GM18520 (cell line): ENCODE measurements at regions not wholly inside any gene's neighbourhood (a gene's known extent, or its start where the extent isn't known, plus 50 kb on each side); places are given as distances from the start of the nearest gene placed in this dataset.
"Not testable (repeated sequence)": the region's sequence is repeated elsewhere in the genome, so short reads cannot be mapped to it uniquely, and the experiment has no call there.

Experiments used
- ATAC-seq: cut with Tn5 transposase; IDR thresholded peaks from one replicate; pipeline ENCODE4 v1.9.1; 2021; ENCODE audit not compliant: unreplicated experiment

DNA sequence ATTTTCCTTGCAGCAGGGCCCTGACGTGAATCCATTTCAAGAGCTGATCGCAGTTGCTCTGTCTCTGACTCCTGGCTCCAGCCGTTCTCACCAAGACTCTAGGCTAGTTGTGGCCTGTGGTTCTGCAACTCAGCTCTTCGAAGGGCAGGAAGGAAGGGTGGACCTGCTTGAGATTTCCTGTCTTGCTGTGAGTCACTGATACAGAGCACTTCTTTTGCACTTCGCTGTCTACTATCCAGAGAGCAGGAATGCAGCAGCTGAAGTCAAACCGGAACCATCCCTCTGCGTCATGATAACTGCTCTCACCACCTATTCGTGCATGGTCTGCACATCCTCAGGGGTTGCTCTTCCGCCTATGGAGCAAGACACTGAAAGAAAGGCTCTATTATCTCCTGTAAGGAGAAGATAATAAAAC, 59.7 kb downstream of the RAP2B start:
- ATAC-seq, result peak; percentile 83

GRCh38 chr3:153226877-153227276, 64.9 kb downstream of the RAP2B start:
- not testable (repeated sequence) for ATAC-seq

DNA sequence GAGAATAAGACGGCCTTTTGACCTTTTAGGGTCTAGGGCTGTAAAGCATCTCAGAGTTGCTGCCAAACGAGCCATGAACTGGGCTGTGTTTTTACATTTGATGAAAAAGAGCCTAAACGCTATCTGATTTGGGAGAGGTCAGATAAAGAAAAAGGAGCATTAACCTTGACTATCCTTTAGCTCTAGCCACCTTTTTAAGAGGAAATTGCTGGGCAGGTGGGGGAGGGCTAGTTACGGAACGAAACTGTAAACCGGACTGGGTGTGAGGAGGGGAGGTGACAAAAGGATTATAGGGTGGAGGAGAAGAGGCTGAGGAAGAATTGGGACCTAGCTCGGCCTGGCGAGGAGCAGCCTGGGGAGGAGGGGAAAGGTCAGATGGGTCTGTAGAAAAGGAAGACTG, 68.4 kb downstream of the RAP2B start:
- ATAC-seq, result not testable (repeated sequence)

DNA sequence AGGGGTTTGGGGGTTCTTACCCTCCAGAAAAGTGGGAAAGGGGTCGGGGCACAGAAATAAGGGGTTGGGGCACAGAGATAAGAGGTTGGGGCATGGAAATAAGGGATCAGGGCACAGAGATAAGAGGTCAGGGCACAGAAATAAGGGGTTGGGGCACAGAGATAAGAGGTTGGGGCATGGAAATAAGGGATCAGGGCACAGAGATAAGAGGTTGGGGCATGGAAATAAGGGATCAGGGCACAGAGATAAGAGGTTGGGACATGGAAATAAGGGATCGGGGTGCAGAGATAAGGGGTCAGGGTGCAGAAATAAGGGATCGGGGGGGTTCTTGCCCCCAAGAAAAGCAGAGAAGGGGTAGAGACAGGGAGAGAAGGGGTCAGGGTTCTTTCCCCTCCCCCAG, 69.2 kb downstream of the RAP2B start:
- not testable (repeated sequence) for ATAC-seq

- not testable (repeated sequence) for ATAC-seq
Measured at GRCh38 chr3:153232050-153232752, 70.2 kb downstream of the RAP2B start.

GRCh38 chr3:153232851-153233271, 70.8 kb downstream of the RAP2B start:
- ATAC-seq, result no peak

DNA sequence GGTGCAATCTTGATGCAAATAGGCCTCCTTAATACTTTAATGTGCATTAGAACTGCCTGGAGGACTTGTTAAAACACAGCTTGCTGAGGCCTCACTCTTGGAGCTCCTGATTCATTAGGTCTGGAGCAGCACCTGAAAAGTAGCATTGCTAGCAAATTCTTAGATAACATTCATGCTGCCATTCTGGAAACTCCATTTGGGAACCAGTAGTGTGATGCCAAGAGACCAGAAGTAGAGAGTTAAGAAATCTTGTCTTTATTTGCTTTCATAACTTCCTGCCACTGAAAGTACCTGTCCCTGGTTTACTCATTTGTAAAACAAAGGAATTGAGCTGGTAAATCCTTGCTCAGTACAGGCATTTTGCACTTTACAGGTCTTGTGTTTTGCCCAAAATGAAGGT, 72.0 kb downstream of the RAP2B start:
- no peak for ATAC-seq

DNA sequence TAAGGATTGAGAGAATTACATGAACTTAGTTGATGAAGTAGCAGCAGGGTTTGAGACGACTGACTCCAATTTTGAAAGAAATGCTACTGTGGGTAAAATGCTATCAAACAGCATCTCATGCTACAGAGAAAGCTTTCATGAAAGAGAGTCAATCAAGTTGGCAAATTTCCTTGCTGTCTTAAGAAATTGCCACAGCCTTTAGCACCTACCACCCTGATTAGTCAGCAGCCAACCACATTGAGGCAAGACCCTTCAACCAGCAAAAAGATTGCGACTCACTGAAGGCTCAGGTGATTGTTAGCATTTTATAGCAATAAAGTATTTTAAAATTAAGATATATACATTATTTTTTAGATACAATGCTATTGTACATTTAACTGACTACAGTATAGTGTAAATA, 80.9 kb downstream of the RAP2B start:
- ATAC-seq, result no peak

DNA sequence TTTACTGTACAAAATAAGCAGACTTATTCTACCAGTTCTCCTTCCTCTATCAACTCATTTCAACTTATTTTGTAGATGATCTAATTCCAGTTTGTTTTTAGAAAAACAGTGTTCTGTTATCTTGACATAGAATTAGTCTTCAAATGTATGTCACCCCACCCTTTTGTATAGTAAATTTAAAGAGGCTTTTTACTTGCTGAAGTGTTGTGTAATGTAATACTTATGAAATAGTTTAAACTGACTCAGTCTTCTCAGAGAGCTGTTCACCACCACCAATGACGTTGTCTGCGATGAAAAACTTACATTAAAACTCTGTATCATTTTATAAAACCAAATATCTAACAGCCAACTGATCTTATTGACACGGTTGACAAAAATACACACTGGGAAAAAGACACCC, 82.9 kb downstream of the RAP2B start:
- no peak for ATAC-seq

DNA sequence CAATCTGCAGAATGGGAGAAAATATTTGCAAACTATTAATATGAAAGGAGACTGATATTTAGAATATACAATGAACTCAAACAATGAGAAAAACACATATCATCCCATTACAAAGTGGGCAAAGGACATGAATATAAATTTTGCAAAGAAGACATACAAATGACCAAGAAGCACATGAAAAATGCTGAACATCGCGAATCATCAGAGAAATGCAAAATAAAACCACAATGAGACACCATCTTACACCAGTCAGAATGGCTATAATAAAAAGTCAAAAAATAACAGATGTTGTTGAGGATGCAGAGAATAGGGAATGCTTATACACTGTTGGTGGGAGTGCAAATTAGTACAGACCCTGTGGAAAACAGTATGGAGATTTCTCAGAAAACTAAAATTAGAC, 83.6 kb downstream of the RAP2B start:
- ATAC-seq, result no peak

GRCh38 chr3:153246331-153246730, 84.3 kb downstream of the RAP2B start:
- ATAC-seq, result no peak

GRCh38 chr3:153246806-153247205, 84.8 kb downstream of the RAP2B start:
- no peak for ATAC-seq

DNA sequence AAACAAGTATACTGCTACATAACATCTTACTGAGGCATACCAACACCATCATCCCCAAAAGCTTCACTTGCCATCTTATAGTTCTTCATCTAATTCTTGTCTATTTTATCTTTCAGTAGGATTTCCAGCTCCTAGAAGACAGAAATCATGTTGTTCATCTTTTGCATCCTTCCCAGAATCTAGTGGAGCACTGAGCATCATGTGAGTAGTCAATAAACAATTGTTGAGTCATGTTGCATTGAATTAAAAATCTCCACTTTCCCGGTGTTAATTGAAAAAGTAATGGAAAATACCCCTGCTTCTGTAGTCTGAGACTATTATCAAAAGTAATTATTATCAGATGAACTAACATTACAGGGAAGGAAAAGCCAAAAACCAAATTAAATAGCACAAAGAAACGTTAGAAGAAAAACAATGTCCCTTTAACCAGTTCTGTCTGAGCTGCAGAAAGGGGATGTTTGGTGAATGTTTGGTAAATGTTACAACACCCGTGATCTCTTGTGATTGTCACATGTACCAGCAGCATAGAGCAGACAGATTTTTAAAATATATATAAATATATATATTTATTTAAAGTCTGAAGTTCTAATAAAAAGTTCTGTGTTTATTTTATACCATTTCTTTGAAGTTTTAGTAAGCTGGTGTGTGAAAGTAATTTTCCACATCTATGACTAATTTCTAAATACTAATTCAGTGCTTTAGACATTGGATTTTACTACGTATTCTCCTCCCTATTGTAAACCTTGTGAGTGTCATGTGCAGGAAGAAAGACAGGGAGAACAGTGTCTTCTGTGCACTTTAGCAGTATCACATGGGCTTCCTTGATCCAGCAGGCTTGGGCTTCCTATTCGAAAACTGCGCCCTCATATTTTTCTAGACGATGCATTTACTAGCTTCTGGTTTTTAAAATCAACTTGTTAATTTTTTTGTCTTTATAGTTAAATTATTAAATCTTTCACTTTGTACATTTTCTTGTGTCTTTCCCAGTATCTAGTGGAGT, 85.6 kb downstream of the RAP2B start:
- ATAC-seq, result no peak

- not testable (repeated sequence) for ATAC-seq
Measured at GRCh38 chr3:153248835-153249234, 86.8 kb downstream of the RAP2B start.

- ATAC-seq, result no peak
Measured at GRCh38 chr3:153249906-153250305, 87.9 kb downstream of the RAP2B start.

DNA sequence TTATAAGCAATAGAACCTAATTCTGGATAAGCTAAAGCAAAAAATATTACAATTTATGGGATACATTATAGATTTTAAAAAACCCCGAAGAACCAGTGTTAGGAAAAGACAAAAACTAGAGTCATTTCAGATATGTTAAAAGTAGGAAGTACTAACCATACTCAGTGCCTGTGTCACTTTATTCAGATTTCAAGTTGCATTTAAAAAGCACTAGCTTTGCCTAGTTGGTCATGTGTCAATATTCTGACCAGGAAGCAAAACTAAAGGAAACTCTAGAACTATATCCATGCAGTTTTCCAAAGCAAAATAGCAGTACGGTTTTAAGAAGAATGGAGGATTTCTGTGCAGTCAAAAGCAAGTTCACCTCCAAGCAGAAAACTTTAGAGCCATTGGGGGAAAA, 88.4 kb downstream of the RAP2B start:
- no peak for ATAC-seq

- no peak for ATAC-seq
Measured at GRCh38 chr3:153252963-153253362, 90.9 kb downstream of the RAP2B start.

DNA sequence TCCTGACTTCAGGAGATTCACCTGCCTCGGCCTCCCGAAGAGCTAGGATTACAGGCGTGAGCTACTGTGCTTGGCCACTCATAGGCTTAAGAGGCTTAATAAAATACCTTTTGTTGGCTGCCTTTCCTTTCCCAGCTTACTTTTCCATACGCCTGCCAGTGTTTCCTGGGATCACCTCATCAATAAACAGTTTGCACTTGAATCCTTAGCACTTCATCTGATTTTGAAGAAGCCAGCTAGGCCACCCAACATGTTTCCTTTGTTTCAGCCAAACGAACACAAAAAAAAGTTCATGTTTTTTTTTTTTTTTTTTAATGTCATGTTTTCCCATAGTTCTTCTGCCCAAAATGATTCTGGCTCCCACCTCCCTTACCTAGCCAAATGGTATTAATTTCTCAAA, 92.3 kb downstream of the RAP2B start:
- no peak for ATAC-seq

DNA sequence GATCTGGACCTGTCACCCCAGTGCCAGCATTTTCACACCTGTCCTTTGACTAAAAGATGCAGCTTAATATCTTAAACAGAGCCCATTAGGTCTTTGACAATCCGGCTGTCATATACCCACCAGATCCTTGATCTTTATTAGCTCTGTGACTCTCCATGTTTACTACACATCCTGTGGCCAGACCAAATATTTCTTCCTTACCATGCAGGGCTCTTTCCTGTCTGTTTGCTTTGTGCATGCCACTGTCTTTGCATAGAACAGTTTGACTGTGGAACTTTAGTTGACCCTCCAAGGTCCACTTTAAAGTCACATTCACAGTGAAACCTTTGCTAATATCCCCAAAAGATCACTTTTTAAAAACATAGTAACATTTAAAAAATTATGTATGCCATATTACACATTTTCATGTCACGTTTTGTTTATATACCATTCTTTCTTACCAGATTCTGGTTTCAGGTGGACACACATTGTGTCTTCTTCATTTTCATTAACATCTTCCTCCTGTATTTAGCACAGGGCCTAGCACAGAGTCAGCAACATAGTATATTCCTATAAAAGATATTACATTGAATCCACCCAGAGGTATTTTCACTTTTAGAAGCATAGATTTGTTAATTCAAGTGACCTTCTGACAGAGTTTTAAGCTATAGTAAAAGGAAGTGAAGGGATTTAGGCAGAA, 95.8 kb downstream of the RAP2B start:
- no peak for ATAC-seq

- no peak for ATAC-seq
Measured at GRCh38 chr3:153259956-153260355, 97.9 kb downstream of the RAP2B start.

DNA sequence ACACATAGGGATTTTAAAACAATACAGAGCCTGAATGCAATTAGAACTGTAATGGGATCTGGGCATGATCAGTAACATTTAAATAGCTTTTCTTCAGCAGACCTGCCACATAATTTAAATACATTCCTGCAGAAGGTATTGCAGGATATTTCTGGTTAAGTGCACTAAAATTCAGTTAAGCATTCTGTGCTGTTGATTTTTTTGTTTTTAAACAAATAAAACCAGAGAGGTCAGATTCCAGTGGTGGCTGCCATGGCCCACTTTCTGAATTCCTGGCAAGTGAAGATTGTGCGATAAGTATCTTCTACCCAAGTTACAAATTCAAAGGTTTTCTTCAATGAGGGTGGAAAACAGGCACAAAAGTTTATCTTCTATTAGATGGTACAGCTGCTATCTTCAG, 98.7 kb downstream of the RAP2B start:
- no peak for ATAC-seq
